ENCODE measurements at regions not wholly inside any gene's neighbourhood (a gene's known extent, or its start where the extent isn't known, plus 50 kb on each side); places are given as distances from the start of the nearest gene placed in this dataset. TPM values are rescaled to one million over a fixed set of nuclear protein-coding genes. Genes with fewer than 3 reads are reported as not detected.
A peak's percentile ranks its signal among the peaks of the same experiment; 100 is the strongest.

DNA sequence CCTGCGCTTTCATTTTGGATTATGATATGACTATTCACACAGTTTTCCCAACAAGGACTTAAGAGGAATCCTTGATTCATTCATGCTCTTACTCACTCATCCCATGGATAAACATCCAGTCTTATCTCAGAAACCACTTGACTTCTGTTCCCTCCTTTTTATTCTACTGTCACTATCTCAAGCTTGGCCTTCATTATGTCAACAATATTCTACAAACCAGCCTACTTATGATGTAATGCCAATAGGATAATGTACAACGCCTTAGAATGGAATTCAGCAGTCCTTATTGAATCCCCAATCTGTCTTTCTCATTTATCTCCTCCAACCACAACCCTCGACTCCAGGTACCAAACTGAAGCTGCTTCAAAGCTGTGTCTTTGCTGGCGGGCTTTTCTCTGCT lies 448.5 kb downstream of the PDZRN4 start:
- Histone ChIP-seq H3K4me3 (ENCODE audit: low read length) (no peak overlapping the region), H3K36me3 (ENCODE audit: insufficient read depth, low read length) (no peaks in the 10 kb centered on the region), H3K4me2 (ENCODE audit: low read depth, low read length, poor library complexity, severe bottlenecking) (no peak overlapping the region), H3K9me2 (replicated peaks; ENCODE audit: insufficient read depth, low read length) (no peaks in the 10 kb centered on the region), H3K27me3 (ENCODE audit: low read length) (no peaks in the 10 kb centered on the region), H3K9me3 (ENCODE audit: low read length) (no peaks in the 10 kb centered on the region), H4K20me1 (ENCODE audit: insufficient read depth, low read depth, low read length) (no peaks in the 10 kb centered on the region), H3K9ac (ENCODE audit: low read length) (no peak overlapping the region), H3K4me1 (ENCODE audit: low read length) (no peaks in the 10 kb centered on the region), H2AFZ (ENCODE audit: low read length) (no peak overlapping the region), H3K79me2 (ENCODE audit: low read length) (no peaks in the 10 kb centered on the region), H3K27ac (ENCODE audit: low read length) (no peak overlapping the region)
- DNase-seq: no peak

DNA sequence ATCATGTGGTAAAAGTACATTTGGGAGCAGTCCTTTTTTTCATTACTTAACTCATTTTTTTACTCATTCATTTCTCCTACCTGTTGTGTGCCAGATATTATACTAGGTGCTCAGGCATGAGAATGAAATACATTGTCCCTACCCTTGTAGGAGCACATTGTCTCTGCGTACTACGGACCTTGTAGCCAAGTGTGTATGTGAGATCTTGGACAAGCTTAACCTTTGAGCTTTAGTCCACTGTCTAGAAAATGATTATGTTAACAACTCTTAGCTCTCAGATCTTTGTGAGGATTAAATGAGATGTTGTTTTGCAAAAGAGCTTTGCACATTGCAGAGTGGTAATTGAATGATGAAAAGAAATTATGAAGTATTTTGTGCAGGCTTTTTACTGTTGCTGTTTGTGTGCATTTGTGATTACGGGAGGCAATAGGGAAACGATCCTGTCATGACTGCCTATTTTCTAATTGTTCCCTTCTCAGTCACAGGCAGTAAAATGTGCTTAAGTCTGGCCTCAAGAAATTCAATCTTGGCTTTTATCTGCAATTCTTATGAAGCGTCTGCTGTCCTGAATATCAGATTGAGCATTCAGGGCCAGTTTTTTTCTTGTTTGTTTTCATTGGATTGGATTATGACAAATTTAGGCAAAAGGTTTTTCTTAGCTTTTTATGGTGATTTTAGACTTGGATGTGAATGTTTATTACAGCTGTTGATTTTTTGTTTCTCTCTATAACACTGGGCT lies 447.7 kb downstream of the PDZRN4 start:
- Histone ChIP-seq H3K9ac (ENCODE audit: low read length) (no peak overlapping the region), H3K9me3 (ENCODE audit: low read length) (no peaks in the 10 kb centered on the region), H4K20me1 (ENCODE audit: insufficient read depth, low read depth, low read length) (no peaks in the 10 kb centered on the region), H3K4me1 (ENCODE audit: low read length) (no peaks in the 10 kb centered on the region), H3K9me2 (replicated peaks; ENCODE audit: insufficient read depth, low read length) (no peaks in the 10 kb centered on the region), H3K4me3 (ENCODE audit: low read length) (no peak overlapping the region), H3K79me2 (ENCODE audit: low read length) (no peaks in the 10 kb centered on the region), H3K36me3 (ENCODE audit: insufficient read depth, low read length) (no peaks in the 10 kb centered on the region), H3K4me2 (ENCODE audit: low read depth, low read length, poor library complexity, severe bottlenecking) (no peak overlapping the region), H3K27ac (ENCODE audit: low read length) (no peak overlapping the region), H3K27me3 (ENCODE audit: low read length) (no peaks in the 10 kb centered on the region), H2AFZ (ENCODE audit: low read length) (no peak overlapping the region)
- no peak for DNase-seq

DNA sequence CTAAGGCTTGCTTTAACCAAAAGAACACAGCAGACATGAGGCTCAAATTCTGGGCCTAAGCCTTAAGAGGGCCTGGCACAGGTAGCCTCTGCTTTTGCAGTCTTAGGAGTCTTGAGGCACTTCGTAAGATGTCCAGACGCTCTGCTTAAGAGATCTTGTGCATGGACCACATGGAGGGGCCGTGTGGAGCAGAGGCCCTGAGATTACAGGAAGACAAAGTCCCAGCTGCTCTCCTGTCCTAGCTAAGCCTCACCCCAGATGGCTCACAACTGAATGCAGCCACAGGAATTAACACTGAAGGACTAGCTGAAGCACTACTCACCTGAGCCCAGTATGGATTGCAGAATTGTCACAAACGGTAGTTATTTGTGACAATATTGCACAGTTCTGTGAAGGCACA lies 446.0 kb downstream of the PDZRN4 start:
- H3K4me2 ChIP-seq (ENCODE audit: low read depth, low read length, poor library complexity, severe bottlenecking): no peak overlapping the region
- H3K9me2 ChIP-seq (replicated peaks; ENCODE audit: insufficient read depth, low read length): no peaks in the 10 kb centered on the region
- H3K27ac ChIP-seq (ENCODE audit: low read length): no peak overlapping the region
- H3K27me3 ChIP-seq (ENCODE audit: low read length): no peaks in the 10 kb centered on the region
- H3K36me3 ChIP-seq (ENCODE audit: insufficient read depth, low read length): no peaks in the 10 kb centered on the region
- no peaks in the 10 kb centered on the region for H4K20me1 ChIP-seq (ENCODE audit: insufficient read depth, low read depth, low read length)
- no peak for DNase-seq
- no peaks in the 10 kb centered on the region for H3K4me1 ChIP-seq (ENCODE audit: low read length)
- H3K9me3 ChIP-seq (ENCODE audit: low read length): no peaks in the 10 kb centered on the region
- H3K4me3 ChIP-seq (ENCODE audit: low read length): no peak overlapping the region
- H3K79me2 ChIP-seq (ENCODE audit: low read length): no peaks in the 10 kb centered on the region
- no peak overlapping the region for H3K9ac ChIP-seq (ENCODE audit: low read length)
- H2AFZ ChIP-seq (ENCODE audit: low read length): peak overlapping the region; percentile 95

DNA sequence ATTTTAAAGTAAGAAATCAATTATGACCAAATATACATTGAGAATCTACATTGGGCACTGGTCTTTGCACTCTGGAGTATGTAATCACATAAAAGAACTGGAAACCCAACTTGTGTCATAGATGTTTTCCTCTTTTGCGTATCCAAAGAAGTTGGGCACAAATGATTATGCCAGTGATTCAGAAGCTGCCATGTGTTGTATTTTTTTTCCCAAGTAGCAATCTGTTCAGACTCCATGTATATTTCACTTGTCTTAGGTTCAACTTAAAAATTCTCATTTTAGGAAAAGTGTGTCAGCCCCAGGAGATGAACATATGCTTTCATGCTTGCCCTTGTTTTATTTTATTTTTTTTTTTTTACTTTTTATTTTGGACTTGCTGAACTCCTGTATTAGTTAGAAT lies 441.5 kb downstream of the PDZRN4 start:
- Histone ChIP-seq H2AFZ (ENCODE audit: low read length) (no peak overlapping the region), H3K4me1 (ENCODE audit: low read length) (no peaks in the 10 kb centered on the region), H3K4me3 (ENCODE audit: low read length) (no peak overlapping the region), H3K4me2 (ENCODE audit: low read depth, low read length, poor library complexity, severe bottlenecking) (no peak overlapping the region), H4K20me1 (ENCODE audit: insufficient read depth, low read depth, low read length) (no peaks in the 10 kb centered on the region), H3K79me2 (ENCODE audit: low read length) (no peaks in the 10 kb centered on the region), H3K27ac (ENCODE audit: low read length) (no peak overlapping the region), H3K27me3 (ENCODE audit: low read length) (no peaks in the 10 kb centered on the region), H3K9me2 (replicated peaks; ENCODE audit: insufficient read depth, low read length) (no peaks in the 10 kb centered on the region), H3K9me3 (ENCODE audit: low read length) (no peaks in the 10 kb centered on the region; the same call in 1 of the 2 replicates), H3K9ac (ENCODE audit: low read length) (no peak overlapping the region), H3K36me3 (ENCODE audit: insufficient read depth, low read length) (no peaks in the 10 kb centered on the region; the same call in 1 of the 2 replicates)
- DNase-seq: no peak

DNA sequence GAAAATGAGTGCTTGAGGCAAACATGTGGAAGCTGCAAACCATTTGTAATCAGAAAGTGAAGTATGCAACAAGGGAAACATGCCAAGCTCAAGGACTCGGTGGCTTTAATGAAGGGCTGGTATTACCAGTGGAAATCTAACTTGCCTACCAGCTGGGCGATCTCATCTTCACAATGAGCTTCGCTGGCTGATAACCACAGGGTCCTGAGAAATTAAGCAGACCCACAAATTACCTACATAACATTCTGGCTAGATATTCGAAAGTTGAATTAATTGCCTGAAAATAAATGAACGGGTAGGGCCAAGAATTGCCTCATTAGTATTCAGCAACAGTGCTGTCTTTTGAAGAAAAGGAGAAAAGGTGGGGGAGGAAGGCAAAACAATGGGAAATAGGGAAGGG lies 439.4 kb downstream of the PDZRN4 start:
- Histone ChIP-seq H3K4me1 (ENCODE audit: low read length) (no peaks in the 10 kb centered on the region), H3K4me2 (ENCODE audit: low read depth, low read length, poor library complexity, severe bottlenecking) (no peak overlapping the region), H3K27me3 (ENCODE audit: low read length) (no peaks in the 10 kb centered on the region), H3K9me2 (replicated peaks; ENCODE audit: insufficient read depth, low read length) (no peaks in the 10 kb centered on the region), H3K4me3 (ENCODE audit: low read length) (no peak overlapping the region), H2AFZ (ENCODE audit: low read length) (no peak overlapping the region), H3K9ac (ENCODE audit: low read length) (no peak overlapping the region), H3K79me2 (ENCODE audit: low read length) (no peaks in the 10 kb centered on the region), H3K27ac (ENCODE audit: low read length) (no peak overlapping the region), H3K9me3 (ENCODE audit: low read length) (no peaks in the 10 kb centered on the region; the same call in 1 of the 2 replicates), H4K20me1 (ENCODE audit: insufficient read depth, low read depth, low read length) (no peaks in the 10 kb centered on the region), H3K36me3 (ENCODE audit: insufficient read depth, low read length) (no peaks in the 10 kb centered on the region; the same call in 1 of the 2 replicates)
- DNase-seq: no peak

DNA sequence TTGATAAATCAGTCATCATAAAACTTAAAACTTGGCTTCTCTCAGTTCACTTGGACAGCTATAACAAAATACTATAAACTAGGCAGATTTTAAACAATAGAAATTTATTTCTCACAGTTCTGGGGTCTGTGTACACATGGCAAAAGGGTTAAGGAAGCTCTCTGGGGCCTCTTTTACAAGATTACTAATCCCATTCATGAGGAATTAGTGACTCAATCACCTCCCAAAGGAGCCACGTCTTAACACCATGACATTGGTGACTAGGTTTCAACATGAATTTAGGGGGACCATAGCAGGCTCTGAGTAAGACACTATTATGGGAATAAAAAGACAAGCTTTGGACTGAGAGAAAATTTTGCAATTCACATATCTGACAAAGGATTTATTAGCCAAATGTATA lies 436.5 kb downstream of the PDZRN4 start:
- H3K27ac ChIP-seq (ENCODE audit: low read length): no peak overlapping the region
- no peaks in the 10 kb centered on the region; the same call in 1 of the 2 replicates for H3K36me3 ChIP-seq (ENCODE audit: insufficient read depth, low read length)
- H3K9ac ChIP-seq (ENCODE audit: low read length): no peak overlapping the region
- H3K4me1 ChIP-seq (ENCODE audit: low read length): peaks cover 10% of the 10 kb centered on the region
- H3K9me3 ChIP-seq (ENCODE audit: low read length): no peaks in the 10 kb centered on the region; the same call in 1 of the 2 replicates
- no peak overlapping the region for H3K4me2 ChIP-seq (ENCODE audit: low read depth, low read length, poor library complexity, severe bottlenecking)
- 0 out of 2 replicates have a peak overlapping the region, but pooled peaks have one; percentile 18 for H2AFZ ChIP-seq (ENCODE audit: low read length)
- H3K27me3 ChIP-seq (ENCODE audit: low read length): no peaks in the 10 kb centered on the region
- no peak for DNase-seq
- no peaks in the 10 kb centered on the region for H3K79me2 ChIP-seq (ENCODE audit: low read length)
- no peak overlapping the region for H3K4me3 ChIP-seq (ENCODE audit: low read length)
- no peaks in the 10 kb centered on the region for H4K20me1 ChIP-seq (ENCODE audit: insufficient read depth, low read depth, low read length)
- H3K9me2 ChIP-seq (replicated peaks; ENCODE audit: insufficient read depth, low read length): no peaks in the 10 kb centered on the region

Small RNA genes in the stretch of these regions (small RNA-seq; reads per million reads assigned to genes)
- gene RNA5SP360: not detected

Data from Karpas-422 (cell line).